Upper lobe of left lung (tissue), 4 donors: ENCODE measurements at regions not wholly inside any gene's neighbourhood (a gene's known extent, or its start where the extent isn't known, plus 50 kb on each side); places are given as distances from the start of the nearest gene placed in this dataset.

ENCODE experiments used
- EP300 ChIP-seq, 4 donors: sonication (generic); formaldehyde crosslinking; IDR thresholded peaks; one replicate each; pipeline ENCODE4 v1.5.1; 2017; ENCODE audit warnings: antibody characterized with exemption in 4 of 4, control low read depth in 2 of 4
- POLR2A ChIP-seq, 4 donors: fragments of 450-650 bp; IDR thresholded peaks; one replicate each; pipeline ENCODE4 v1.5.1; 2016 to 2017; ENCODE audit warnings: antibody characterized with exemption in 4 of 4, mild to moderate bottlenecking in 2 of 4
- POLR2AphosphoS5 ChIP-seq, 2 donors: sonication (generic); formaldehyde crosslinking; IDR thresholded peaks; one replicate each; pipeline ENCODE4 v1.5.1; 2017; ENCODE audit warnings: antibody characterized with exemption in 2 of 2
- TF ChIP-seq, protein P1 (sequence below), 6 experiments: fragments of 450-650 bp in 4 of 6; fragments of 200-600 bp in 2 of 6; sonication (generic) in 2 of 6; IDR thresholded peaks; one replicate each; pipeline ENCODE4 v1.5.1; 2016 to 2019; ENCODE audit warnings: antibody characterized with exemption in 6 of 6

DNA sequence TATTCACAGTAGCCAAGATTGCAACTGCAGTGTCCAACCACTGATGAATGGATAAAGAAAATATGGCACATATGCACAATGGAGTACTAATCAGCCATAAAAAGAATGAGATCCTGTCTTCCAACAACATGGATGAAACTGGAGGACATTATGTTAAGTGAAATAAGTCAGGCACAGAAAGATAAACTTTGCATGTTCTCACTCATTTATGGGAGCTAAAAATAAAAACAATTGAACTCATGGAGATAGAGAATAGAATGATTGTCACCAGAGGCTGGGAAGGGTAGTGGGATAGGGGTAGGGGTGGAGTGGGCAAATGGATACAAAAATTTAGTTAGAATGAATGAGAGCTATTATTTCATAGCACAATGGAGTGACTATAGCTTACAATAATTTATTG is 305.5 kb upstream of the ETAA1 start:
- TF ChIP-seq POLR2AphosphoS5 (IDR thresholded peaks at IDR 0.05), result no peak
- TF ChIP-seq, protein P1, sequence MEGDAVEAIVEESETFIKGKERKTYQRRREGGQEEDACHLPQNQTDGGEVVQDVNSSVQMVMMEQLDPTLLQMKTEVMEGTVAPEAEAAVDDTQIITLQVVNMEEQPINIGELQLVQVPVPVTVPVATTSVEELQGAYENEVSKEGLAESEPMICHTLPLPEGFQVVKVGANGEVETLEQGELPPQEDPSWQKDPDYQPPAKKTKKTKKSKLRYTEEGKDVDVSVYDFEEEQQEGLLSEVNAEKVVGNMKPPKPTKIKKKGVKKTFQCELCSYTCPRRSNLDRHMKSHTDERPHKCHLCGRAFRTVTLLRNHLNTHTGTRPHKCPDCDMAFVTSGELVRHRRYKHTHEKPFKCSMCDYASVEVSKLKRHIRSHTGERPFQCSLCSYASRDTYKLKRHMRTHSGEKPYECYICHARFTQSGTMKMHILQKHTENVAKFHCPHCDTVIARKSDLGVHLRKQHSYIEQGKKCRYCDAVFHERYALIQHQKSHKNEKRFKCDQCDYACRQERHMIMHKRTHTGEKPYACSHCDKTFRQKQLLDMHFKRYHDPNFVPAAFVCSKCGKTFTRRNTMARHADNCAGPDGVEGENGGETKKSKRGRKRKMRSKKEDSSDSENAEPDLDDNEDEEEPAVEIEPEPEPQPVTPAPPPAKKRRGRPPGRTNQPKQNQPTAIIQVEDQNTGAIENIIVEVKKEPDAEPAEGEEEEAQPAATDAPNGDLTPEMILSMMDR (IDR thresholded peaks at IDR 0.05), result no peak
- TF ChIP-seq POLR2A (IDR thresholded peaks at IDR 0.05), result no peak
- TF ChIP-seq EP300 (IDR thresholded peaks at IDR 0.05), result no peak
